ENCODE measurements at regions not wholly inside any gene's neighbourhood (a gene's known extent, or its start where the extent isn't known, plus 50 kb on each side); places are given as distances from the start of the nearest gene placed in this dataset.

- TF ChIP-seq CTCF (IDR thresholded peaks at IDR 0.05) = no peak
- TF ChIP-seq EZH2phosphoT487 (IDR thresholded peaks at IDR 0.05) = no peak
- TF ChIP-seq EZH2 (IDR thresholded peaks at IDR 0.05) = no peak
These were observed 159.5 kb downstream of the LTN1 start for GRCh38 chr21:28833182-28833581.
